K562 (cell line): ENCODE measurements at regions not wholly inside any gene's neighbourhood (a gene's known extent, or its start where the extent isn't known, plus 50 kb on each side); places are given as distances from the start of the nearest gene placed in this dataset.

Source experiments
- FOXP4 ChIP-seq: sonication (generic); formaldehyde crosslinking; IDR thresholded peaks from 2 replicates; pipeline ENCODE4 v1.8.0; 2022; ENCODE audit warnings: mild to moderate bottlenecking, missing genetic modification reagents, borderline replicate concordance
- JUN ChIP-seq, 2 experiments: sonication (generic) in 1 of 2; formaldehyde crosslinking in 1 of 2; IDR thresholded peaks; 2 replicates each; pipeline versions ENCODE4 v1.6.1 to v1.8.0; 2012 to 2022; ENCODE audit warnings: borderline replicate concordance in 2 of 2, mild to moderate bottlenecking in 2 of 2, improper control_type of control experiment in 1 of 2, low read depth in 1 of 2, low read length in 1 of 2, missing genetic modification reagents in 1 of 2
- MAZ ChIP-seq, 2 experiments: fragments of 450-650 bp in 1 of 2; sonication (generic) in 1 of 2; formaldehyde crosslinking; IDR thresholded peaks in 1 of 2; conservative IDR thresholded peaks in 1 of 2; 2 replicates each; pipeline versions ENCODE4 v1.4.0 to v1.5.0; 2020; ENCODE audit warnings: mild to moderate bottlenecking in 1 of 2, missing genetic modification reagents in 1 of 2
- NFIX ChIP-seq: fragments of 250-450 bp; sonication (Bioruptor Pico); IDR thresholded peaks from 2 replicates; pipeline ENCODE4 v1.4.0; 2020; ENCODE audit warnings: low read depth, mild to moderate bottlenecking, moderate library complexity
- THRAP3 ChIP-seq: fragments of 450-650 bp; IDR thresholded peaks from 2 replicates; pipeline ENCODE4 v1.6.1; 2016; ENCODE audit warnings: mild to moderate bottlenecking, inconsistent platforms, borderline replicate concordance
- ZNF511 ChIP-seq: sonication (generic); formaldehyde crosslinking; IDR thresholded peaks from 2 replicates; pipeline ENCODE4 v1.8.0; 2022; ENCODE audit warnings: mild to moderate bottlenecking, missing genetic modification reagents
- ZNF740 ChIP-seq, 3 experiments: fragments of 200-800 bp in 1 of 3; sonication (Bioruptor generic) in 1 of 3; sonication (generic) in 1 of 3; formaldehyde crosslinking in 1 of 3; IDR thresholded peaks; 2 replicates each; pipeline versions ENCODE4 v1.6.1 to v1.8.0; 2016 to 2022; ENCODE audit warnings: mild to moderate bottlenecking in 2 of 3, missing compliant biosample characterization in 2 of 3, missing genetic modification characterization in 2 of 3, missing genetic modification reagents in 1 of 3
- TF ChIP-seq, protein P1 (sequence below), 3 experiments: IDR thresholded peaks in 2 of 3; conservative IDR thresholded peaks in 1 of 3; 2 replicates each; pipeline ENCODE4 v1.5.1; 2011 to 2012; ENCODE audit warnings: low read length in 3 of 3, mild to moderate bottlenecking in 3 of 3, control low read depth in 2 of 3, improper control_type of control experiment in 1 of 3, inconsistent platforms in 1 of 3, low read depth in 1 of 3, mixed read lengths in 1 of 3, moderate library complexity in 1 of 3; ENCODE audit not compliant: insufficient read depth in 2 of 3

DNA sequence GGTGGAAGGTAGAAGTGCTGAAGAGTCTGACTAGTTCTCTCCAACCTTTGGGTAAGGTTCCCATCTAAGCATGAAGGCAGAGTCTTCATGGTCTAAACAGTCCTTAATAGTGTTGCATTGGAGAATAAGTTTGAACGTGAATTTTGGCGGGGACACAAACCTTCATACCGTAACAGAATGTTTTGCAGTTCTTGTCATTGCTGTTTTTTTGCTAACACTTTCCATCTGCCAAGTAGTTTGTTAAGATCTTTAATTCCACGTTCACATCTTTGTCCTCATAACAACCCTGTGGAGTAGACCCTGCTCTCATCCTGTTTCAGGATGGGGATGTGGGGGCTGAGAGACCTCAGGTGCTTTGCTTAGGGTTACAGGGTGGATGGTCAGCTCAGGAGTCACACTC is 936.9 kb upstream of the EEF2KMT start:
- no peak for TF ChIP-seq THRAP3
- TF ChIP-seq ZNF740 (CRISPR knock-in tag; IDR thresholded peaks at IDR 0.05): no peak
- no peak for TF ChIP-seq ZNF740 (tag; IDR thresholded peaks at IDR 0.05)
- TF ChIP-seq JUN (IDR thresholded peaks at IDR 0.05; ENCODE audit: borderline replicate concordance, low read depth, low read length): no peak
- no peak for TF ChIP-seq JUN (CRISPR knock-in tag; IDR thresholded peaks at IDR 0.05; ENCODE audit: borderline replicate concordance)
- no peak for TF ChIP-seq NFIX (CRISPR knock-in tag)
- no peak for TF ChIP-seq ZNF511 (CRISPR knock-in tag)
- TF ChIP-seq FOXP4 (CRISPR knock-in tag): no peak
- no peak for TF ChIP-seq MAZ (CRISPR knock-in tag; conservative IDR thresholded peaks at IDR 0.05 in 1 of 2, IDR thresholded peaks at IDR 0.05 in 1 of 2)
- TF ChIP-seq, protein P1, sequence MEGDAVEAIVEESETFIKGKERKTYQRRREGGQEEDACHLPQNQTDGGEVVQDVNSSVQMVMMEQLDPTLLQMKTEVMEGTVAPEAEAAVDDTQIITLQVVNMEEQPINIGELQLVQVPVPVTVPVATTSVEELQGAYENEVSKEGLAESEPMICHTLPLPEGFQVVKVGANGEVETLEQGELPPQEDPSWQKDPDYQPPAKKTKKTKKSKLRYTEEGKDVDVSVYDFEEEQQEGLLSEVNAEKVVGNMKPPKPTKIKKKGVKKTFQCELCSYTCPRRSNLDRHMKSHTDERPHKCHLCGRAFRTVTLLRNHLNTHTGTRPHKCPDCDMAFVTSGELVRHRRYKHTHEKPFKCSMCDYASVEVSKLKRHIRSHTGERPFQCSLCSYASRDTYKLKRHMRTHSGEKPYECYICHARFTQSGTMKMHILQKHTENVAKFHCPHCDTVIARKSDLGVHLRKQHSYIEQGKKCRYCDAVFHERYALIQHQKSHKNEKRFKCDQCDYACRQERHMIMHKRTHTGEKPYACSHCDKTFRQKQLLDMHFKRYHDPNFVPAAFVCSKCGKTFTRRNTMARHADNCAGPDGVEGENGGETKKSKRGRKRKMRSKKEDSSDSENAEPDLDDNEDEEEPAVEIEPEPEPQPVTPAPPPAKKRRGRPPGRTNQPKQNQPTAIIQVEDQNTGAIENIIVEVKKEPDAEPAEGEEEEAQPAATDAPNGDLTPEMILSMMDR (IDR thresholded peaks at IDR 0.05 in 2 of 3, conservative IDR thresholded peaks at IDR 0.05 in 1 of 3; ENCODE audit: insufficient read depth in 2 of 3, low read depth in 1 of 3, low read length in 3 of 3): no peak
